ENCODE measurements at regions not wholly inside any gene's neighbourhood (a gene's known extent, or its start where the extent isn't known, plus 50 kb on each side); places are given as distances from the start of the nearest gene placed in this dataset.

DNA sequence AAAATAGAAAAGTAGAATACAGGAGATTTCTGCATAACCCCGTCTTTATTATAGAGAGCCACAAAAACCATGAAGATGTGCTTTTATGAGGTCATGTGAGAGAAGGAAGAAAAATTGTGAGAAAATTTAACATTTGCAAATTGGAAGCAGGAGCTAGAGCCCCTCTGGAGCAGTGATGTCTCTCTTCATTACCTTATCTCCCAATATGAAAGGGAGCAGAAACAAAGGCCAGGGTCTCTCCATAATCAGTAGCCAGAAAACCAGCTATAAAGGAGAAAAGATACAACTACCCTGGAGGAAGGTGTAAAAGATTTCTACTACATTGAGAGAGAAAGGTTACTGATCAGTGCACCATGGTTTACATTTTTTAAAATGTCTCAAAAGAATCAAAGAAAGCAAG is 53.2 kb upstream of the ITGA1 start:
- DNase-seq, result no peak

GRCh38 chr5:52735139-52735538 is 52.6 kb upstream of the ITGA1 start:
- DNase-seq, result no peak
